NCI-H774 (cell line): ENCODE measurements at regions not wholly inside any gene's neighbourhood (a gene's known extent, or its start where the extent isn't known, plus 50 kb on each side); places are given as distances from the start of the nearest gene placed in this dataset.
"Not testable (repeated sequence)": the region's sequence is repeated elsewhere in the genome, so short reads cannot be mapped to it uniquely, and the experiment has no call there.

Experiments
- DNase-seq: peaks from one replicate; lab custom pipeline; 2025; lab: John Stamatoyannopoulos, UW

- DNase-seq: peak; percentile 17
Observed at GRCh38 chr4:3880615-3881120, 114.5 kb downstream of the ADRA2C start.

GRCh38 chr4:3882316-3882885 lies 116.2 kb downstream of the ADRA2C start:
- not testable (repeated sequence) for DNase-seq

GRCh38 chr4:3884261-3884660 lies 118.1 kb downstream of the ADRA2C start:
- DNase-seq: not testable (repeated sequence)

GRCh38 chr4:3893590-3893989 lies 127.4 kb downstream of the ADRA2C start:
- DNase-seq: not testable (repeated sequence)

GRCh38 chr4:3894086-3894959 lies 128.1 kb downstream of the ADRA2C start:
- DNase-seq: not testable (repeated sequence)

GRCh38 chr4:3896441-3896840 lies 130.3 kb downstream of the ADRA2C start:
- no peak for DNase-seq

GRCh38 chr4:3896871-3897578 lies 130.8 kb downstream of the ADRA2C start:
- not testable (repeated sequence) for DNase-seq

GRCh38 chr4:3898098-3898497 lies 131.9 kb downstream of the ADRA2C start:
- DNase-seq: no peak

GRCh38 chr4:3898928-3899327 lies 132.7 kb downstream of the ADRA2C start:
- DNase-seq: not testable (repeated sequence)

- DNase-seq: not testable (repeated sequence)
Observed at GRCh38 chr4:3904264-3904955, 138.2 kb downstream of the ADRA2C start.

GRCh38 chr4:3909616-3910015 lies 143.4 kb downstream of the ADRA2C start:
- not testable (repeated sequence) for DNase-seq

- not testable (repeated sequence) for DNase-seq
Observed at GRCh38 chr4:3910161-3910950, 144.2 kb downstream of the ADRA2C start.

- DNase-seq: no peak
Observed at GRCh38 chr4:3911252-3911856, 145.2 kb downstream of the ADRA2C start.

GRCh38 chr4:3914511-3914910 lies 148.3 kb downstream of the ADRA2C start:
- not testable (repeated sequence) for DNase-seq

GRCh38 chr4:3919509-3919908 lies 153.3 kb downstream of the ADRA2C start:
- not testable (repeated sequence) for DNase-seq

GRCh38 chr4:3921902-3922301 lies 155.7 kb downstream of the ADRA2C start:
- DNase-seq: not testable (repeated sequence)

GRCh38 chr4:3925841-3926240 lies 159.7 kb downstream of the ADRA2C start:
- not testable (repeated sequence) for DNase-seq

- not testable (repeated sequence) for DNase-seq
Observed at GRCh38 chr4:3926271-3926670, 160.1 kb downstream of the ADRA2C start.

- not testable (repeated sequence) for DNase-seq
Observed at GRCh38 chr4:3926969-3927755, 161.0 kb downstream of the ADRA2C start.

GRCh38 chr4:3929431-3929830 lies 163.2 kb downstream of the ADRA2C start:
- DNase-seq: not testable (repeated sequence)
